ENCODE measurements at regions not wholly inside any gene's neighbourhood (a gene's known extent, or its start where the extent isn't known, plus 50 kb on each side); places are given as distances from the start of the nearest gene placed in this dataset.
A peak's percentile ranks its signal among the peaks of the same experiment; 100 is the strongest.

DNA sequence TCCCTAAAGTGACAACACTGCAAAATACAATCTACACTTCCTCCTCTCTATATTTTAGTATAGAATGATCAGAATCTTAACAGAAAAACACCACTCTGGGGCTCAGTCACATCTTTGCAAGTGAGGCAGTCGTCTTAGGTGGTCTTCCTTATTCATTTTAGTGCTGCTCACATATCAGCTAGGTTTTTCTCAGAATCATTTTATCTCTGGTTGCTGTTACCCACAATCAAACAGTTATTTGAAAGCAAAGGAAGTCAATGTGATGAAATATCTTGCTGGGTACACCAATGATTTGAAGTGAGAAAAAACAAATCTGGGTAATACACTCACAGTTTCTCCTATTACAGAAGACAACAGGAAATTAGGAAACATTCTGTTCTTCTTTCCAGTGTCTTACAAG, 275.2 kb downstream of the DSEL start:
- TF ChIP-seq, protein P1, sequence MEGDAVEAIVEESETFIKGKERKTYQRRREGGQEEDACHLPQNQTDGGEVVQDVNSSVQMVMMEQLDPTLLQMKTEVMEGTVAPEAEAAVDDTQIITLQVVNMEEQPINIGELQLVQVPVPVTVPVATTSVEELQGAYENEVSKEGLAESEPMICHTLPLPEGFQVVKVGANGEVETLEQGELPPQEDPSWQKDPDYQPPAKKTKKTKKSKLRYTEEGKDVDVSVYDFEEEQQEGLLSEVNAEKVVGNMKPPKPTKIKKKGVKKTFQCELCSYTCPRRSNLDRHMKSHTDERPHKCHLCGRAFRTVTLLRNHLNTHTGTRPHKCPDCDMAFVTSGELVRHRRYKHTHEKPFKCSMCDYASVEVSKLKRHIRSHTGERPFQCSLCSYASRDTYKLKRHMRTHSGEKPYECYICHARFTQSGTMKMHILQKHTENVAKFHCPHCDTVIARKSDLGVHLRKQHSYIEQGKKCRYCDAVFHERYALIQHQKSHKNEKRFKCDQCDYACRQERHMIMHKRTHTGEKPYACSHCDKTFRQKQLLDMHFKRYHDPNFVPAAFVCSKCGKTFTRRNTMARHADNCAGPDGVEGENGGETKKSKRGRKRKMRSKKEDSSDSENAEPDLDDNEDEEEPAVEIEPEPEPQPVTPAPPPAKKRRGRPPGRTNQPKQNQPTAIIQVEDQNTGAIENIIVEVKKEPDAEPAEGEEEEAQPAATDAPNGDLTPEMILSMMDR (IDR thresholded peaks at IDR 0.05; ENCODE audit: low read depth, low read length): no peak
- in situ Hi-C loops (cut with HindIII; ENCODE audit: low sequenced_read_pairs): no loop called here
- DNase-seq (ENCODE audit: low read depth, low spot score): no peak
- H3K4me3 ChIP-seq (ENCODE audit: low read depth, low read length): no peak overlapping the region

DNA sequence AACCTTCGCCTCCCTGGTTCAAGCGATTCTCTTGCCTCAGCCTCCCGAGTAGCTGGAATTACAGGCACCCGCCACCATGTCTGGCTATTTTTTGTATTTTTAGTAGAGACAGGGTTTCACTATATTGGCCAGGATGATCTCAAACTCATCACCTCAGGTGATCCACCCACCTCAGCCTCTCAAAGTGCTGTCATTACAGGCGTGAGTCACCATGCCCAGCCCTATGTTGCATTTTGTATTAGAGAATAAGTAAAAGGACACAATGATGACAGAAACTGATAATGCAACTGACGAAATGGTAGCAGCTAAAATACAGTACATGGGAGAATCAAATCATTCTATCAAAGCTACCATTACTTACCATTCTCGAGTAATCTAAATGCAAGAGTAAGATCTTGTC, 276.7 kb downstream of the DSEL start:
- no peak overlapping the region for H3K4me3 ChIP-seq (ENCODE audit: low read depth, low read length)
- TF ChIP-seq, protein P1 (IDR thresholded peaks at IDR 0.05; ENCODE audit: low read depth, low read length): no peak
- in situ Hi-C loops (cut with HindIII; ENCODE audit: low sequenced_read_pairs): no loop called here
- DNase-seq (ENCODE audit: low read depth, low spot score): no peak

DNA sequence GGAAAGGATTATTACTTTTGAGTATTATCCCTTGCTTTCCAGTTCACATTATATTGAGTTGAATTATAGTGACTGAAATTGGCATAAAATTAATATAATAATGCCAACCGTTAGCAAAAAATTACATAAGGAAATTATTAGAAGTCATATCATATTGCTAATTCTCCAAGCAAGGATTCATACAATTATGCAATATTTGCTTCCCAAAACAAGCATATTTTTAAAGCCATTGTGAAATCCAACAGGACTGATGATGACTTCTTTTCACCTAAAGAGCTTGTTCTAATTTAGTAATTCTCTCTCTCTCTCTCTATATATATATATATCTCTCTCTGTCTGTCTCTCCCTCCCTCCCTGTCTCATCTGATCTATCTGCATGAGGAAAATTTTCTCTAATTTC, 283.5 kb downstream of the DSEL start:
- TF ChIP-seq, protein P1 (IDR thresholded peaks at IDR 0.05; ENCODE audit: low read depth, low read length): no peak
- DNase-seq (ENCODE audit: low read depth, low spot score): no peak
- no peak overlapping the region for H3K4me3 ChIP-seq (ENCODE audit: low read depth, low read length)
- in situ Hi-C loops (cut with HindIII; ENCODE audit: low sequenced_read_pairs): no loop called here

DNA sequence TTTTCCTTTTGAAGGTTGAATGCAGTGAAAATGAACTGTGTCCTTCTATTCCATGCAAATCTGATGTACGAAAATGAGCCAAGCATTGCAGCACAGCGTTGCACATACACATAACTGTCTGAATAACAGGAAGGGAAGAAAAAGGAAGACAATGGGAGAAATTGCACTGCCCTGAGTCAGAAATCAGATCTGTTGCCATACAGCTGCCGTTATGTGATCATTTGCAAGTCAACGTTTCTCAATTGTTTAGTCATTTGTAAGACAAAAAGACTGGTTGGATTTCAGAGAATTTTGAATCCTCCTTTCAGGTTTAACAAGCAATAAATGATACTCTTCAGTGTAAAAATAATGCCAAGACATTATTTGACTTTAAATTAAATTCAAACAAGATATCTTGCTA, 284.1 kb downstream of the DSEL start:
- no peak overlapping the region for H3K4me3 ChIP-seq (ENCODE audit: low read depth, low read length)
- TF ChIP-seq, protein P1 (IDR thresholded peaks at IDR 0.05; ENCODE audit: low read depth, low read length): no peak
- in situ Hi-C loops (cut with HindIII; ENCODE audit: low sequenced_read_pairs): no loop called here
- DNase-seq (ENCODE audit: low read depth, low spot score): peak; percentile 76

DNA sequence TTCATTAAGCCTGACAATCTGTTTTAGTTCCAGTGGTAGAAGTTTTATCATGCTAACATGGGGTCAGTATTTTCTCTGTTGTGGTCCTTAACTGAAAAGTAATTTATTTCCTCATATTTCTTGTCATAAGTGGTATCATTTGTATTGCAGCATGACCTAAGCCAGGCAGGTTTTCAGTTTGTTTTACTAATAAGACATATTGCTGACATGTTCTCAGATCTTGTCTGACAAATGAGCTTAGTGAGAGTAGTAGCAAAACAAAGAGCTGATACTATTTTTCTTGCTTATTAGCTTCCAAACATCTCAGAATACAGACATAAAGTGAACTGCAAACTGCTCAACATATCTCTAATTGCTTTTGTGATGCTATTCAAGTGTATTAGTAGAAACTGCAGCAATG, 293.6 kb downstream of the DSEL start:
- no peak overlapping the region for H3K4me3 ChIP-seq (ENCODE audit: low read depth, low read length)

DNA sequence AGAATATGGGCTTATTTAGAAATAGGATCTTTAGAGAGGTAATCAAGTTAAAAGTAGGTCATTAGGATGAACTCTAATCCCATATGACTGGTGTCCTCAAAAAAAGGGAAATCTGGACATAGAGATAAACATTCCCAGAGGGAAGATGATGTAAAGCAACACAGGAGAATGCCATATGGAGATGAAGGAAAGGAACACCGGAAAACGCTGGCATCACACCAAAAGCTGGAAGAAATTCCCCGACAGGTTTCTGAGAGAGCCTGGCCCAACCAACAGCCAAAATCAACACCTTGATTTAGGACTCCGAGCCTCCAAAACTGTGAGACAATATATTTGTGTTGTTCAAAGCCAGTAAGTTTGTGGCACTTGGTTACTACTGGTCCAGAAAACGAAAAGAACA, 296.7 kb downstream of the DSEL start:
- DNase-seq (ENCODE audit: low read depth, low spot score): no peak
- TF ChIP-seq, protein P1 (IDR thresholded peaks at IDR 0.05; ENCODE audit: low read depth, low read length): no peak
- no peak overlapping the region for H3K4me3 ChIP-seq (ENCODE audit: low read depth, low read length)
- in situ Hi-C loops (cut with HindIII; ENCODE audit: low sequenced_read_pairs): no loop called here

More for the DNA sequence above, 293.6 kb downstream of the DSEL start:
- in situ Hi-C loops (cut with HindIII; ENCODE audit: low sequenced_read_pairs): no loop called here
- no peak for DNase-seq (ENCODE audit: low read depth, low spot score)
- TF ChIP-seq, protein P1 (IDR thresholded peaks at IDR 0.05; ENCODE audit: low read depth, low read length): no peak

DNA sequence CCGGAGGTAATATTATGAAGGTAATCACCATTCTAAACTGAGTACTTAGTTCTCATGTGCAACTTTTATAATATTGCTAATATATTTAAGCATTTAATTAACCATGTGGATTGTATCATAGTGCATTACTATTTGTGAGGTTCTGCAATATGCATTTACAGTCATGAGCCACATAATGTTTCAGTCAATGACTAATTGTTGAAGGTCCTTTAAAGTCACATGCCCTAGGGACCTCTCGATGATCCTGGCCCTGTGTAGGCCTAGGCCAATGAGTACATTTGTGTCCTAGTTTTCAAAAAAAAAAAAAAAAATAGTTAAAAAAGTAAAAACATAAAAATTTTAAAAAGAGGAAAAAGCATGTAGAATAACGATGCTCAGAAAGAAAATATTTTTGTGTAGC, 298.0 kb downstream of the DSEL start:
- TF ChIP-seq, protein P1 (IDR thresholded peaks at IDR 0.05; ENCODE audit: low read depth, low read length): no peak
- in situ Hi-C loops (cut with HindIII; ENCODE audit: low sequenced_read_pairs): no loop called here
- H3K4me3 ChIP-seq (ENCODE audit: low read depth, low read length): no peak overlapping the region
- no peak for DNase-seq (ENCODE audit: low read depth, low spot score)
